Retinal pigment epithelial cell (primary cell): ENCODE measurements at regions not wholly inside any gene's neighbourhood (a gene's known extent, or its start where the extent isn't known, plus 50 kb on each side); places are given as distances from the start of the nearest gene placed in this dataset.

Source experiments
- DNase-seq: peaks from one replicate; pipeline ENCODE4 v3.0.0-alpha.2; 2010; ENCODE audit warnings: low read depth
- H3K4me3 ChIP-seq: 2 replicates; pipeline ENCODE4 v1.5.1; 2011; ENCODE audit warnings: mild to moderate bottlenecking, low read length, control low read depth, moderate library complexity
- CTCF ChIP-seq: conservative IDR thresholded peaks from 2 replicates; pipeline ENCODE4 v1.5.1; 2011; ENCODE audit warnings: low read depth, low read length, control low read depth, inconsistent platforms

- no peak for TF ChIP-seq CTCF
- no peak overlapping the region for H3K4me3 ChIP-seq
- DNase-seq: no peak
Measured at GRCh38 chr13:106686163-106686562, 118.2 kb upstream of the ARGLU1 start.

- TF ChIP-seq CTCF: no peak
- DNase-seq: no peak
- no peak overlapping the region for H3K4me3 ChIP-seq
Measured at GRCh38 chr13:106685143-106685542, 117.2 kb upstream of the ARGLU1 start.

GRCh38 chr13:106683918-106684317, 116.0 kb upstream of the ARGLU1 start:
- DNase-seq: no peak
- no peak for TF ChIP-seq CTCF

GRCh38 chr13:106683179-106683578, 115.2 kb upstream of the ARGLU1 start:
- no peak for TF ChIP-seq CTCF
- DNase-seq: no peak
- no peak overlapping the region for H3K4me3 ChIP-seq

More at GRCh38 chr13:106683918-106684317, 116.0 kb upstream of the ARGLU1 start:
- H3K4me3 ChIP-seq: no peak overlapping the region

GRCh38 chr13:106681997-106682396, 114.1 kb upstream of the ARGLU1 start:
- no peak overlapping the region for H3K4me3 ChIP-seq
- TF ChIP-seq CTCF: no peak
- no peak for DNase-seq

- no peak for TF ChIP-seq CTCF
- no peak for DNase-seq
- H3K4me3 ChIP-seq: no peak overlapping the region
Measured at GRCh38 chr13:106681536-106681935, 113.6 kb upstream of the ARGLU1 start.

- no peak for TF ChIP-seq CTCF
- no peak overlapping the region for H3K4me3 ChIP-seq
- no peak for DNase-seq
Measured at GRCh38 chr13:106680796-106681472, 113.0 kb upstream of the ARGLU1 start.
